Stimulated activated CD4-positive, alpha-beta T cell treated with anti-CD3 and anti-CD28 coated beads, Interleukin-15, amount 100 ng/mL, for 24 hours (primary cell): ENCODE measurements at regions not wholly inside any gene's neighbourhood (a gene's known extent, or its start where the extent isn't known, plus 50 kb on each side); places are given as distances from the start of the nearest gene placed in this dataset.
"Not testable (repeated sequence)": the region's sequence is repeated elsewhere in the genome, so short reads cannot be mapped to it uniquely, and the experiment has no call there.

Source experiments
- DNase-seq: peaks from one replicate; pipeline ENCODE4 v3.0.0-alpha.2; 2020

- DNase-seq = not testable (repeated sequence)
Measured at GRCh38 chr9:94387338-94388010, 59.0 kb upstream of the NUTM2F start.

- DNase-seq = not testable (repeated sequence)
Measured at GRCh38 chr9:94388011-94388406, 59.6 kb upstream of the NUTM2F start.

DNA sequence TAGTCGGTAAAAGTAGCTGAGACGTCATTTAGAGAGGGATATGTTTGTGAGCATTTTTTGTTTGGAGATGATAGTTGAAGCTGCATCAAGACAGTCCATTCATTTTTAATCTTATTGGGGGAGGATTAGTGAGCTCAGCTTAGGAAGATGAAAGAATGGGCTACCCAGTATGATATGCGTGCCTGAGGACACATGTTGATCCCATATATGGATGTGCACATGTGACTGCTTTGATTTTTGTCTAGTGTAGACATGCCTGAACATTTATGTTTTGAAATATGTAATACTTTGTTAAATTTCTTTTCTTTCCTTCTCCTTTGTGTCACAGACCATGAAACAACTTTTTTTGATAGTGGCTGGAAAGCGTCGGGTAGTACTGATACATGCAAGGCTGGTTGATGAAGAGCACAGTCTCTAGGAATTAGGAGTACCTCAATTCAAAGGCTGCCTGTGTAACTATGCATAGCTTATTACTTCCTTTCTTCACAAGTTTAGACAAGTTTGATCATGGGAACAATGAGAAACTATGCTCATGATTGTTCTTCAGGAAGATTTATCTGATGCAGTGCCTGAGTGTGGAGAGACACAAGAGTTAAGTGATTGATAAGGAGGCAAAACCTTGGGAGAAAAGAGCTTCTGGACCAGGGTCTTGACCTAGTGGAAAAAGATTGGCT is 62.1 kb upstream of the NUTM2F start:
- DNase-seq = not testable (repeated sequence)

DNA sequence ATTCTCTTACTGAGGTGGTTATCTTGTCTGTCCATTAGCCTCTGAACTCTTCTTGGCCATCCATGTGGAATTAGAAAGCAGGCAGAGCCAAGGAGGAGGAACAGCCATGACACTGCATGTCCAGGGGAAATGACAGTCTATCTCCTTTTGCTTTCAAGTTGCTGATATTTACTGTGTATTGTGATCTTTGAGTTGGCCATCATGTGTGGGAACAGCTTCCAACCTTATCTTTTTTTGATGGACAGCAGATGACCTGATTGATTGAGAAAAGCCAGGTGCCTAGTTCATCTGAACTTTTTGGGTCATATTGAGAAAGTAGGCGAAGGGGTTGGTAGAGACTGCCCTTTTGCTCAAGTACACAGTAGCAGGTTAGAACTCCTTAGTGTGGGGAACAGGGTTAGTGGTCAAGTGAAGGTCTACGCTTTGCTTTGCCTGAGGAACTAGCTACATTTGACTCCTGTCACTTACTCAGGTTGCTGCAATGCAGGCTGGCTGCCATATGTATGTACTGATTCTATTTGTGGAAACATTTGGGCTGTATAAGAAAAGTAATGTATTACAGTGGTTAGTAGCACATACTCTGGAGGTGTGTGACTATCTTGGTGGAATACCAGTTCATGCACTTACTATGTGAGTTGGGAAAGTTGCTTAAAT is 64.7 kb upstream of the NUTM2F start:
- DNase-seq = not testable (repeated sequence)

DNA sequence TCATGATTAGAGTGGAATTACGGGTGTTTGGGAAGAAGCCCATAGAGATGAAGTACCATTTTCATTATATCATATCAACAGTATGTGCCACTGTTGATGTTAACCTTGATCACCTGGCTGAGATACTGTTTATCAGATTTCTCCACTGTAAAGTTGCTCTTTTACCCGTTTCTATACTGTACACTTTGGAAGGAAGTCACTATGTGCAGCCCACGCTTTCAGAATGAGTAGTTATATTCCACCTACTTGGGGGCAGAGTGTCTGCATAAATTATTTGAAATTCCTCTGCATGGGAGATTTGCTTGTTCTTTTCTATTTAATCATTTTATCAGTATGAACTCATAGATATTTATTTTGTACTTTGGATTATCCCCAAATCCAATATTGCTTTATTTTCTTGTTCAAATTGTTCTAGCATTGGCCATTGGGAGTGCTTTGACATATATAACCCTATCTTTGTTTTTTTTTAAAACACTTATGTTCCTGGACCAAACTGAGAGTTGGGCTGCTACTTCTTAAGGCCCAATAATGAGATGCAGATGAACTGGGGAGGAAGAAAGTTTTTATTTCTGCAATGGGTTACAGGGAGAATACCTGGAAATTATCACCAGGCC is 69.4 kb upstream of the NUTM2F start:
- DNase-seq = peak; percentile 29

- not testable (repeated sequence) for DNase-seq
Measured at GRCh38 chr9:94400461-94400860, 72.0 kb upstream of the NUTM2F start.

DNA sequence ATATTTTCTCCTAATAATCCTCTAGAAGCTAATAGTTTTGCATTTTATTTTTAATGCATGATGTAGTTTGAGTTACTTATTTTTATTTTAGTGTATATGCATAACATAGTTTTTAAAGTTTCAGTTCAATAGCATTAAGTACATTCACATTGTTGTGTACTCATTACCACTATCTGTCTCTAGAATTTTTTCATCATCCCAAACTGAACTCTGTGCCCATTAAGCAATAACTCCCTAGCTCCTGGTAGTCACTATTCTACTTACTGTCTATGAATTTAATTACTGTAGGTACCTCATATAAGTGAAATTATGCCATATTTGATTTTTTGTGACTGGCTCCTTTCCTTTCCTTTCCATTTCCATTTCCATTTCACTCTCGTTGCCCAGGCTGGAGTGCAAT is 74.4 kb upstream of the NUTM2F start:
- DNase-seq = not testable (repeated sequence)

- not testable (repeated sequence) for DNase-seq
Measured at GRCh38 chr9:94403571-94403970, 75.1 kb upstream of the NUTM2F start.

GRCh38 chr9:94413665-94414064 is 85.2 kb upstream of the NUTM2F start:
- not testable (repeated sequence) for DNase-seq

- DNase-seq = not testable (repeated sequence)
Measured at GRCh38 chr9:94415111-94415510, 86.7 kb upstream of the NUTM2F start.

GRCh38 chr9:94420098-94420497 is 91.7 kb upstream of the NUTM2F start:
- DNase-seq = not testable (repeated sequence)

DNA sequence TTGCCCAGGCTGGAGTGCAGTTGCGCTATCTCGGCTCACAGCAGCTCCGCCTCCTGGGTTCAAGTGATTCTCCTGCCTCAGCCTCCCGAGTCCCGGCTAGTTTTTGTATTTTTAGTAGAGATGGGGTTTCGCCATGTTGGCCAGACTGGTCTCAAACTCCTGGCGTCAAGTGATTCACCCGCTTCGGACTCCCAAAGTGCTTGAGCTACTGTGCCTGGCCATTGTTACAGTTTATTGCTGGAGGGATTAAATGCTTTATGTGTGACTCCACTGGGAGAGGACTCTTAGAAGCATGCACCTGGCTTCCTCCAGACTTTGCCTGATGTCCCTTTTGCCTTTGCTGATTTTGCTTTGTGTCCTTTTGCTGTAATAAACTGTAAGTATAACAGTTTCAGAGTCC is 93.5 kb upstream of the NUTM2F start:
- DNase-seq = not testable (repeated sequence)

GRCh38 chr9:94425312-94425711 is 96.9 kb upstream of the NUTM2F start:
- not testable (repeated sequence) for DNase-seq

- not testable (repeated sequence) for DNase-seq
Measured at GRCh38 chr9:94437128-94437527, 108.7 kb upstream of the NUTM2F start.

DNA sequence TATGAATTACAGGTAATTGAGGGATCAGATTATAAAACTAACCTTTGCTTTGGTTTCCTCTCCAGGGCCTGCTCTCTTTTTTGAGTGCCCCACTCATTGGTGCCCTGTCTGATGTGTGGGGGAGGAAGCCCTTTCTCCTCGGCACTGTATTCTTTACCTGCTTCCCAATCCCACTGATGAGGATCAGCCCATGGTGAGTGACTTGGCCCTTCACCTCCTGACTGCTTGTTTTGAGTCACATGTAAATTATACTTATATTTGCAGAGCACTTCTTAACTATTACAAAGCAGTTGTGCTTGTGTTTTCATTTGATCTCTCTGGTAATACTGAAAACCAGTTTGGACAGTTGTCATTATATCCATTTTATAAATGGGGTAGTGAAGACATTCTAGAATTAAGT is 109.9 kb upstream of the NUTM2F start:
- DNase-seq = not testable (repeated sequence)

DNA sequence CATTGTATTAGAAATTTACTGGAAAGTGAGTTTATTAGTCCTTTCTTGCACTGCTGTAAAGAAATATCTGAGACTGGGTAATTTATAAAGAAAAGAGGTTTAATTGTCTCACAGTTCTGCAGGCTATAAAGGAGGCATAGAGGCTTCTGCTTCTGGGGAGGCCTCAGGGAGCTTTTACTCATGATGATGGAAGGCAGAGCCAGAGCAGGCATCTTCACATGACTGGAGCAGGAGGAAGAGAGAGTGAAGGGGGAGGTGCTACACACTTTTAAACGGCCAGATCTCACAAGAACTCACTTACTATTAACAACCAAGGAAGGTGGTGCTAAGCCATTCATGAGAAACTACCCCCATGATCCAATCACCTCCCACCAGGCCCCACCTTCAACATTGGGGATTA is 112.7 kb upstream of the NUTM2F start:
- DNase-seq = not testable (repeated sequence)

GRCh38 chr9:94441796-94442195 is 113.1 kb upstream of the PCAT7 start:
- no peak for DNase-seq

GRCh38 chr9:94443032-94443722 is 111.7 kb upstream of the PCAT7 start:
- DNase-seq = no peak

GRCh38 chr9:94445863-94446262 is 109.0 kb upstream of the PCAT7 start:
- no peak for DNase-seq

GRCh38 chr9:94449486-94449885 is 105.4 kb upstream of the PCAT7 start:
- DNase-seq = no peak

GRCh38 chr9:94464790-94465189 is 90.1 kb upstream of the PCAT7 start:
- no peak for DNase-seq

GRCh38 chr9:94472063-94472462 is 82.8 kb upstream of the PCAT7 start:
- not testable (repeated sequence) for DNase-seq

GRCh38 chr9:94472806-94473360 is 82.0 kb upstream of the PCAT7 start:
- DNase-seq = no peak
